T-cell (primary cell): ENCODE measurements at regions not wholly inside any gene's neighbourhood (a gene's known extent, or its start where the extent isn't known, plus 50 kb on each side); places are given as distances from the start of the nearest gene placed in this dataset.

ENCODE experiments used
- ATAC-seq, 4 experiments: fragments of 200-7000 bp in 3 of 4; fragments of 150-1000 bp in 1 of 4; cut with Tn5 transposase; replicated peaks in 1 of 4; 1 replicate in 3 of 4; 2 replicates in 1 of 4; pipeline ENCODE4 v1.10.0; 2021; ENCODE audit warnings: moderate library complexity in 3 of 4, mild to moderate bottlenecking in 2 of 4, moderate number of reproducible peaks in 1 of 4
- CTCF ChIA-PET, 2 donors: fragments of 300-600 bp; sonication (Branson Sonifier 250); formaldehyde crosslinking; loops; one replicate each; lab custom pipeline; 2022; ENCODE audit warnings: antibody characterized with exemption in 2 of 2; lab: Charles Lee
- POLR2A ChIA-PET, 2 donors: fragments of 300-600 bp; sonication (Branson Sonifier 250); formaldehyde crosslinking; loops; one replicate each; lab custom pipeline; 2022; ENCODE audit warnings: antibody characterized with exemption in 2 of 2; lab: Charles Lee
- DNase-seq, 35 experiments: peaks; one replicate each; pipeline versions ENCODE4 v3.0.0 to v3.0.0-alpha.2; 2013 to 2023
- H3K27ac ChIP-seq: one replicate; pipeline ENCODE4 v1.5.1; 2013; ENCODE audit warnings: low read length
- H3K27me3 ChIP-seq, 2 experiments: replicated peaks in 1 of 2; 1 replicate in 1 of 2; 2 replicates in 1 of 2; pipeline versions ENCODE4 v1.6.1 to v1.7.0; 2013; ENCODE audit warnings: low read length in 1 of 2, mixed read lengths in 1 of 2; ENCODE audit not compliant: control insufficient read depth in 2 of 2, insufficient read depth in 2 of 2; ENCODE audit errors: extremely low read depth in 1 of 2
- H3K36me3 ChIP-seq, 2 donors: 1 replicate in 1 of 2; 2 replicates in 1 of 2; pipeline versions ENCODE4 v1.6.1 to v1.7.0; 2013; ENCODE audit warnings: low read length in 1 of 2; ENCODE audit not compliant: control insufficient read depth in 2 of 2, insufficient read depth in 1 of 2; ENCODE audit errors: extremely low read depth in 1 of 2
- H3K4me1 ChIP-seq, 2 experiments: 1 replicate in 1 of 2; 2 replicates in 1 of 2; pipeline versions ENCODE4 v1.6.1 to v1.7.0; 2013; ENCODE audit warnings: low read length in 2 of 2, mixed read lengths in 1 of 2; ENCODE audit not compliant: insufficient read depth in 2 of 2, control insufficient read depth in 1 of 2; ENCODE audit errors: extremely low read depth in 1 of 2
- H3K4me3 ChIP-seq, 2 donors: 1 replicate in 1 of 2; 2 replicates in 1 of 2; pipeline versions ENCODE4 v1.5.1 to v1.7.0; 2013; ENCODE audit warnings: mild to moderate bottlenecking in 2 of 2, low read length in 1 of 2, moderate library complexity in 1 of 2; ENCODE audit not compliant: control insufficient read depth in 1 of 2; ENCODE audit errors: extremely low read depth in 1 of 2
- H3K9me3 ChIP-seq: 2 replicates; pipeline ENCODE4 v1.7.0; 2013
- H3K27ac Mint-ChIP-seq, 2 donors: one replicate each; pipeline ENCODE4 v1.8.0; 2020 to 2021; ENCODE audit warnings: mild to moderate bottlenecking in 2 of 2, mixed read lengths in 2 of 2
- H3K27me3 Mint-ChIP-seq, 2 donors: one replicate each; pipeline ENCODE4 v1.8.0; 2021 to 2022; ENCODE audit warnings: mixed read lengths in 2 of 2
- H3K36me3 Mint-ChIP-seq: one replicate; pipeline ENCODE4 v1.8.0; 2021; ENCODE audit warnings: mixed read lengths
- H3K4me1 Mint-ChIP-seq, 3 donors: one replicate each; pipeline ENCODE4 v1.8.0; 2020 to 2022; ENCODE audit warnings: mixed read lengths in 3 of 3, mild to moderate bottlenecking in 1 of 3
- H3K4me3 Mint-ChIP-seq, 3 donors: one replicate each; pipeline ENCODE4 v1.8.0; 2020 to 2022; ENCODE audit warnings: mild to moderate bottlenecking in 3 of 3, mixed read lengths in 3 of 3, moderate library complexity in 3 of 3
- H3K9me3 Mint-ChIP-seq, 3 donors: one replicate each; pipeline ENCODE4 v1.8.0; 2020 to 2022; ENCODE audit warnings: mixed read lengths in 3 of 3
- WGBS: methylation state at CpG from one replicate; pipeline ENCODE4 v1.1.5; 2013; ENCODE audit warnings: missing lambda C conversion rate; ENCODE audit not compliant: insufficient coverage; 5-methylcytosine and 5-hydroxymethylcytosine counted together

DNA sequence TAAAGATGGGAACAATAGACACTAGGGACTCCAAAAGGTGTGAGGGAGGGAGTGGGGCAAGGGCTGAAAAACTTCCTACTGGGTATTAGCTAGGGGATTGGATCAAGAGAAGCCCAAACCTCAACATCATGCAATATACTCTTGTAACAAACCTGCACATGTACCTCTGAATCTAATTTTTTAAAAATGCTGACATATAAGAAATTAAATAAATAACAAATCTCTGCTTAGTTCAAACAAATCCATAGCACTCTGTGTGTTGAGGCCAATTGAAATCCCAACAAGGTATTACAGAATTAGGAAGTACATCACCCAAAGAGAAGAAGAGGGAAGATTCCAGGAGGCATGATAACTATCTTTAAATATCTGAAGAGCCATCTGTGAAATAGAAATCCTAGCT, 55.4 kb upstream of the CDH20 start:
- Mint-ChIP-seq H3K27me3 (no peaks in the 10 kb centered on the region), H3K27ac (no peak overlapping the region), H3K9me3 (peaks cover 8 to 16% (median 10%) of the 10 kb centered on the region in 3 donors), H3K4me1 (no peaks in the 10 kb centered on the region), H3K4me3 (no peak overlapping the region), H3K36me3 (no peaks in the 10 kb centered on the region)
- CTCF ChIA-PET: no interaction called here
- H3K27ac ChIP-seq: no peak overlapping the region
- H3K9me3 ChIP-seq: no peaks in the 10 kb centered on the region
- H3K36me3 ChIP-seq: no peaks in the 10 kb centered on the region
- no peaks in the 10 kb centered on the region for H3K27me3 ChIP-seq
- no peaks in the 10 kb centered on the region for H3K4me1 ChIP-seq
- no peak overlapping the region for H3K4me3 ChIP-seq
- ATAC-seq (no peak), DNase-seq (no peak)
- POLR2A ChIA-PET: no interaction called here

DNA sequence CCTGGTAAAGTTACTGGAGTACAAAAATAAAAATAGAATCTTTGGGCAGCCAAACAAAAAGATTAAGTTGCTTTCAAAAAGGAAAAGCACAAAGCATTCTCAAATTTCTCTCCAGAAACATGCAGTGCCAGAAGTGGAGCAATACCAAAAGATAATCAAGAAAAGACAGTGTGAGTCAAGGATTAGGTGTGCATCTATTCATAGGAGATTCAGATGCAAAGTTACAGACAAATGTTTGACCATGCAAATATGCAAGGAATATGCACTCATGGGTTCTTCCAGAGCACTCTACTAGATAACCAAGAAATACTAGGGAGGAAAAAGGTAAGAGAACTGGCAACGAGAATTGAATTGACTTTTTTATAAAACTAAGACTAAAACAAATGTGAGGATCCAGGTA, 51.8 kb upstream of the CDH20 start:
- H3K9me3 ChIP-seq: no peaks in the 10 kb centered on the region
- ChIA-PET POLR2A (no interaction called here), CTCF (no interaction called here)
- H3K4me3 ChIP-seq: no peak overlapping the region
- ATAC-seq (no peak), DNase-seq (no peak)
- Mint-ChIP-seq H3K4me1 (no peaks in the 10 kb centered on the region), H3K27me3 (no peaks in the 10 kb centered on the region), H3K27ac (no peak overlapping the region), H3K4me3 (no peak overlapping the region), H3K9me3 (peaks cover 8 to 13% (median 10%) of the 10 kb centered on the region in 3 donors), H3K36me3 (no peaks in the 10 kb centered on the region)
- no peaks in the 10 kb centered on the region for H3K4me1 ChIP-seq
- no peak overlapping the region for H3K27ac ChIP-seq
- H3K36me3 ChIP-seq: no peaks in the 10 kb centered on the region
- no CpG with 5 or more reads among the region's 1 CpG for WGBS
- no peaks in the 10 kb centered on the region for H3K27me3 ChIP-seq

DNA sequence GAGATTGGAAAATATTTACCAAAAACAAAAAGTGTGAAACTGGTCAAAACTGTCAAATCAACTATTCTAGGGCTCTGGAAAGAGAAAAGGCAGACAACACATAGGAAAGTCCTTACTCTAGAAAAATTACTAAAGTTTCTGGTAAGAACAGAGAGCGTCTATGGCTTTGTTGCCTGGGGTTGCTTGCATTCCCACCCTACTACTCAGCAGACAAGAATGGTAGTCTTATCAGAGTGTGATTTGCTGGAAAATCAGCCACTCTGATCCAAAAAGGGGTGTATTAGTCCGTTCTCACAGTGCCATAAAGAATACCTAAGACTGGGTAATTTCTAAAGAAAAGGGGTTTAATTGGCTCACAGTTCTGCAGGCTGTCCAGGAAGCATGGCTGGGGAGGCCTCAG, 50.3 kb upstream of the CDH20 start:
- ATAC-seq (no peak), DNase-seq (no peak)
- H3K4me1 ChIP-seq: no peaks in the 10 kb centered on the region
- WGBS: 20% methylated on average over 1 of the region's 2 CpGs
- H3K27ac ChIP-seq: no peak overlapping the region
- H3K4me3 ChIP-seq: no peak overlapping the region
- CTCF ChIA-PET: no interaction called here
- H3K36me3 Mint-ChIP-seq: no peaks in the 10 kb centered on the region
- H3K27me3 Mint-ChIP-seq: no peaks in the 10 kb centered on the region
- H3K4me3 Mint-ChIP-seq: no peak overlapping the region
- H3K9me3 Mint-ChIP-seq: peaks cover 8 to 13% (median 10%) of the 10 kb centered on the region in 3 donors
- no peaks in the 10 kb centered on the region for H3K4me1 Mint-ChIP-seq
- H3K36me3 ChIP-seq: no peaks in the 10 kb centered on the region
- H3K27me3 ChIP-seq: no peaks in the 10 kb centered on the region
- POLR2A ChIA-PET: no interaction called here
- H3K9me3 ChIP-seq: no peaks in the 10 kb centered on the region
- H3K27ac Mint-ChIP-seq: no peak overlapping the region
